ENCODE measurements at regions not wholly inside any gene's neighbourhood (a gene's known extent, or its start where the extent isn't known, plus 50 kb on each side); places are given as distances from the start of the nearest gene placed in this dataset.

- in situ Hi-C loops (cut with HindIII; ENCODE audit: low pct_ligation_motif_present, low pct_unique_long_range_greater_than_20kb, low sequenced_read_pairs): no loop called here
Measured at GRCh38 chr11:13102865-13103539, 93.9 kb downstream of the RASSF10 start.

GRCh38 chr11:13103962-13104554 lies 94.9 kb downstream of the RASSF10 start:
- in situ Hi-C loops (cut with HindIII; ENCODE audit: low pct_ligation_motif_present, low pct_unique_long_range_greater_than_20kb, low sequenced_read_pairs): no loop called here
- DNase-seq: no peak

More at GRCh38 chr11:13102865-13103539, 93.9 kb downstream of the RASSF10 start:
- DNase-seq: no peak

DNA sequence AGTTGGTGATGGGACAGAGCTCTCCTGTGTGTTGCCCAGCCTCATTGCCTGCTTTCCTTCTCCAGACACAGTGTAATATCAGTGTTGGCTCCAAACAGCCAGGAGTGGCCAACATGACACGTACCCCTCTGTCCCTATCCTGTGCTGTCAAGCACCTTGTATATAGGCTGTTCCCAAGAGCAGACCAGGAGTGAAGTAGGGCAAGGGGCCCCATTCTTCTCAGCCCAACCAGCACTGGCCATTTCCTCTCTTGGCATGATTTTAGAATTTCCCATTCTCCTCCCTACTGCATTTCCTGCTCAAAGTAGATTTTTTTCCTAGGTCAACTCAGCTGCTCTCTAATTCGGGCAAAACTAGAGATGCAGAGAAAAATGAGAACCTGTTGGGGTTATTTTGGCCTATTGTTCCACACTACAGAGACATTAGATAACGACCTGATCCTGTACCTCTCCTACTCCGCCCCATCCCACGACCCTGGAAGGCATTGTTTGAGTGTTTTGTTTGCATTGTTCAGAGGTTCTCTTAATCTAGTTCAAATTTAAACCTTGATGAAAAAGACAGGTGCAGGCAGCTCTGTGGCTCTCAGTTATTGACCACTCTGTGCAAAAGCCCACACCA lies 95.6 kb downstream of the RASSF10 start:
- no peak for DNase-seq
- in situ Hi-C loops (cut with HindIII; ENCODE audit: low pct_ligation_motif_present, low pct_unique_long_range_greater_than_20kb, low sequenced_read_pairs): no loop called here

DNA sequence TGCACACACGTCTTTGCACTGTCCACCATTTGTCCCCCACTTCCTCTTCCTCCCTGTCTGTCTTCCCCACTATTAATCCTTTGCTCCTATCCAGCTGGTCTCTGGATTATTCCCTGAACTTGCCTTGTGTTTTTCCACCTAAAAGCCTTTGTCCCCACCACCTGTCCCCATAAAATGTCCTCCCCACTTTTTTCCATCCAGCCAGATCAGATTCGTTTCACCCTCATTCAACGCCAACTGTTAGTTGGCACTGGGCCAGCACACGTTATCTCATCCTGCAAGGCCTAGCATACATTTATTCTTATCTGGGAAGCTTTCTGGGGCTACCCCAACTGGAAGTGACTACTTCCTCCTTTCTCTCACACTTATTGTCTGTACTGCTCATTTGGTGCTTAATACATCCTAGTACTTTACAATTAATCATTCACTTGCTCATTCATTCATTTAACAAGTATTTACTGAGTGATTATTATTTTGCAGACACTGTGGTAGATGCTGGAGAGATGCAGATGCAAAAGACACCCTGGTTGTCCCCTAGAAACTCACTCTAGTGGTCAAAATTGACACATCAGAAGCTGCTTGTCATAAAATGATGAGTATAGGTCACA lies 96.2 kb downstream of the RASSF10 start:
- in situ Hi-C loops (cut with HindIII; ENCODE audit: low pct_ligation_motif_present, low pct_unique_long_range_greater_than_20kb, low sequenced_read_pairs): no loop called here

GRCh38 chr11:13107544-13108044 lies 98.5 kb downstream of the RASSF10 start:
- DNase-seq: no peak
- in situ Hi-C loops (cut with HindIII; ENCODE audit: low pct_ligation_motif_present, low pct_unique_long_range_greater_than_20kb, low sequenced_read_pairs): no loop called here

More for the DNA sequence above, 96.2 kb downstream of the RASSF10 start:
- no peak for DNase-seq

GRCh38 chr11:13108416-13108815 lies 99.3 kb downstream of the RASSF10 start:
- DNase-seq: no peak
- in situ Hi-C loops (cut with HindIII; ENCODE audit: low pct_ligation_motif_present, low pct_unique_long_range_greater_than_20kb, low sequenced_read_pairs): no loop called here

- no peak for DNase-seq
- in situ Hi-C loops (cut with HindIII; ENCODE audit: low pct_ligation_motif_present, low pct_unique_long_range_greater_than_20kb, low sequenced_read_pairs): no loop called here
Measured at GRCh38 chr11:13109616-13110015, 100.5 kb downstream of the RASSF10 start.

GRCh38 chr11:13110145-13110544 lies 101.0 kb downstream of the RASSF10 start:
- in situ Hi-C loops (cut with HindIII; ENCODE audit: low pct_ligation_motif_present, low pct_unique_long_range_greater_than_20kb, low sequenced_read_pairs): no loop called here
- DNase-seq: no peak

DNA sequence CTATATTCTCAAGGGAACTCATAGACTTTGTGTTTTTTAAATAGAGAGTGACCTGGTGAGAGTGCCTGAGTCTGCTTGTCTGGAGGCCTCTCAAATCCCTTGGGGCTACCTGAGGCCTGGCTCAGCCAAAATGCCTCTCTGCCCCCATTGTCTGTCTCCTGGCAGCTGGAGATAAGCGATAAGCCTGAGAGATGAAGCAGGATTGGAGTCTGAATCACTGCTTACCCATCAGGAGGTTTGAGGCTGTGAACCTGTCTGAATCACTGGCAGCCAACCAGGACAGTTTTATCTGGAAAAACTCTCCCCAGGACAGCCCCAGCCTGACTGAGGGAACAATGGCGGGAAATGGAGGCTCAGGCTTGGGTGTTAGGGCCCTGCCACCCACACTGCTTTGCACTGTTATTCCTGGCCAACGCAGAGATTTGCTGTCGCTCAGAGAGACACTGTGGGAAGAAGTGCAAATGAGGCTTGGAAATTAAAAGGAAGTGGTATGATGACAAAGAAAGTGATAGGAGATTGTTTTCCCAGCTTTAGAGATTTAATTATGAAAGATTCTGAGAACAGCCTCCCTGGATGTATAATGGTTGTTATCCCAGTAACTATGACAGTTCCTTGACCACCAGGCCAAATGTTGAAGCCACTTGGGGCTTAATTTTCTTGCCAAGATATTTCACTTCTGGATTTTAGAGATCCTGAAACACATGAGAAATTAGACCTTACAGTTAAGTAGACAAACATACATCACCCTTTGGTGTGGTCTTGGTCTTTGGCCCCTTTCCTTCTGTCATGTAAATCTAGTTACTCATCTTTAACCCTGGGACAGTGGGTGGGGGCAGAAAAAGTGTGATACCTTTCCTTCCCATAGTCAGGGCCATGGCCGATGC lies 102.1 kb downstream of the RASSF10 start:
- peak; percentile 38 for DNase-seq
- in situ Hi-C loops (cut with HindIII; ENCODE audit: low pct_ligation_motif_present, low pct_unique_long_range_greater_than_20kb, low sequenced_read_pairs): no loop called here

GRCh38 chr11:13111813-13112130 lies 102.7 kb downstream of the RASSF10 start:
- in situ Hi-C loops (cut with HindIII; ENCODE audit: low pct_ligation_motif_present, low pct_unique_long_range_greater_than_20kb, low sequenced_read_pairs): no loop called here
- DNase-seq: no peak

DNA sequence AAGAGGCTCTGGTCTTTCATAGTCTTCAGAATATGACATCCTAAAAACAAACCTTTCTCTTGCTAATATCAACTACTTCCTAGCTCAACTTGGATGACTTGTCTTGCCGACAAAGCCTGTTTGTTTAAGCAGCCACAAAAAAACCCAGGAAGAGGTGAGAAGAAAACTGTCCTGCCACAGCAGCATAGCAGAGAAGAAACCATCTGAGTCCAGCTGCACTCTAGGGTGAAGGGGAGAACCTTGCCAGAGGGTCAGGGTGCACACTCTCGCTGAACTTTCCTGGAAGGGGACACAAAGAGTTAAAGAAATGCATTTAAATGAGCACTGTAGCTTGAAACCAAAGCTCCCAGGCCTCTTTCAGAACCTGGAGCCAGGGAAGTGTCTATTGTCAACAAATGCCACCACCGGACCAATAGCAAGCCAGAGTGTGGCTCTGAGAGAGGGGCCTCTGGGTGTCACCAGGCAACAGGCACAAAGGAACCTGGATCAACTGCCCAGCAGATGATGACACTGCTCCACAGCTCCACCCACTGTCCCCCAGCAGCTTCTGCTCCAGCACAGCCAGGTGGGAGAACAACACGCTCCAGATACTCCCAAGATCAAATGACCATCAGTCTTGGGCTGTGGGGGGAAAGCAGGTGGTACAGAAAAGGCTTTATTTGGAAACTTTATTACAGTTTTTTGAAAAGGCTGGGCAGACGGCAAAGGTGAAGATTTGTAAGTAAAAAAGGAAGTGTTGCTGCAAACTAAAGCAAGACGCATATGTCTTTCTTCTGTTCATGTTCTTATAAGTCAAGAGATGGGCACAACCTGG lies 105.7 kb downstream of the RASSF10 start:
- in situ Hi-C loops (cut with HindIII; ENCODE audit: low pct_ligation_motif_present, low pct_unique_long_range_greater_than_20kb, low sequenced_read_pairs): no loop called here
- DNase-seq: no peak

GRCh38 chr11:13115380-13115675 lies 106.2 kb downstream of the RASSF10 start:
- in situ Hi-C loops (cut with HindIII; ENCODE audit: low pct_ligation_motif_present, low pct_unique_long_range_greater_than_20kb, low sequenced_read_pairs): no loop called here
- no peak for DNase-seq

- in situ Hi-C loops (cut with HindIII; ENCODE audit: low pct_ligation_motif_present, low pct_unique_long_range_greater_than_20kb, low sequenced_read_pairs): no loop called here
- no peak for DNase-seq
Measured at GRCh38 chr11:13116491-13116890, 107.4 kb downstream of the RASSF10 start.

DNA sequence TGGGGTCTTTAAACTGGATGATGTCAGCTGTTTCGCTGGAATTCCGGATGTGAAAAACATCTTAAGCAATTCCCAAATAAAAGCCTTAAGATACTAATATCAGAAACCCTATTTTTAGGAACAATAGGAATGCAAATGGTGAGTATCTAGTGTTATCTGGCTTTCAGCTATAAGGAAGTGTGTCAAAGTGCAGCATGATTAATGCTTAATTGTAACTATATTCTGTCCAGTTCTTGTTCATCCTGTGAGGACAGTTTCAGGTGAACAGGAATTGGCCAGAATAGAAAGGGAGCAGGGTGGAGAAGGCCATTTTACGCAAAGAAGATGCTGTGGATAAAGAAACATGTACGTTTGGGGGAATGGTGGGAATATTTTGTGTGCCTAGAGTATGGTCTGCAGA lies 108.2 kb downstream of the RASSF10 start:
- in situ Hi-C loops (cut with HindIII; ENCODE audit: low pct_ligation_motif_present, low pct_unique_long_range_greater_than_20kb, low sequenced_read_pairs): no loop called here
- no peak for DNase-seq

GRCh38 chr11:13118194-13118593 lies 109.1 kb downstream of the RASSF10 start:
- in situ Hi-C loops (cut with HindIII; ENCODE audit: low pct_ligation_motif_present, low pct_unique_long_range_greater_than_20kb, low sequenced_read_pairs): no loop called here
- peak; percentile 97 for DNase-seq

- peak; percentile 52 for DNase-seq
- in situ Hi-C loops (cut with HindIII; ENCODE audit: low pct_ligation_motif_present, low pct_unique_long_range_greater_than_20kb, low sequenced_read_pairs): no loop called here
Measured at GRCh38 chr11:13118650-13119049, 109.5 kb downstream of the RASSF10 start.

GRCh38 chr11:13119361-13119760 lies 110.2 kb downstream of the RASSF10 start:
- DNase-seq: no peak
- in situ Hi-C loops (cut with HindIII; ENCODE audit: low pct_ligation_motif_present, low pct_unique_long_range_greater_than_20kb, low sequenced_read_pairs): no loop called here

DNA sequence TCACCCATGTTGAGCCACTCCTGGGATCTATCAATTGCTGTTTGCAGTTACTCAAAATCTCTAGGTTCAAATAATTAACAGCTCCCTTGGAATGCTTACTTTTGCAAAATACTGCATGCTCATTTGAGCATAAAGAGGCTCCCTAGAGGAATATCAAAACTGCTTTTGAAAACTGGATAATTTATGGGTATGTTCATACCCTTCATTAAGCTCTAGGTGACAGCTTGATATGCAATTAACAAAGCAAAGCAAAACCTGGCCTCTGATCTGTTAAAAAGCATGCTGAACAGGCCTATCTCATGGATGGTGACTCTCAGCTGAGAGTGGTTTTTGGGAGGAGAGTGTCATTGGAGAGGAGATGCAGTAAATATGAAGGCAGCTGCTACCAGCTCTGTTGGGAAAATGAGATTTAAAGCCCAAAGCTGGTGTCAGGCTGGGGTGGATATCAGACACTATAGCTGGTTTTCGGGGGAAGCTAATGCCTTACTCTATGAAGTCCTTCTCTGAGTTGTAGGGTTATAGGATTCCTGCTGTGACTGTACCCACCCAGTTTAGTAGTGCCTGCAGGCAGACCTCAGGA lies 110.9 kb downstream of the RASSF10 start:
- DNase-seq: peak; percentile 26
- in situ Hi-C loops (cut with HindIII; ENCODE audit: low pct_ligation_motif_present, low pct_unique_long_range_greater_than_20kb, low sequenced_read_pairs): no loop called here

Measured in ACHN (cell line).